Natural killer cell (primary cell): ENCODE measurements at regions not wholly inside any gene's neighbourhood (a gene's known extent, or its start where the extent isn't known, plus 50 kb on each side); places are given as distances from the start of the nearest gene placed in this dataset.

Experiments
- ATAC-seq, 3 donors: fragments of 150-1000 bp in 2 of 3; fragments of 200-7000 bp in 1 of 3; cut with Tn5 transposase; 1 replicate in 1 of 3; 2 replicates in 2 of 3; pipeline ENCODE4 v1.10.0; 2021; ENCODE audit warnings: mild to moderate bottlenecking in 2 of 3, moderate library complexity in 2 of 3
- DNase-seq, 2 donors: peaks; one replicate each; pipeline versions ENCODE4 v3.0.0 to v3.0.0-alpha.2; 2013 to 2021; ENCODE audit warnings: mixed read lengths in 1 of 2
- H3K27ac ChIP-seq: one replicate; pipeline ENCODE4 v1.5.1; 2013; ENCODE audit warnings: mild to moderate bottlenecking, low read length
- H3K27me3 ChIP-seq: one replicate; pipeline ENCODE4 v1.6.1; 2013; ENCODE audit warnings: low read length; ENCODE audit not compliant: control insufficient read depth, insufficient read depth
- H3K36me3 ChIP-seq: one replicate; pipeline ENCODE4 v1.6.1; 2013; ENCODE audit warnings: low read length; ENCODE audit not compliant: control insufficient read depth, insufficient read depth
- H3K4me1 ChIP-seq: one replicate; pipeline ENCODE4 v1.6.1; 2013; ENCODE audit warnings: low read length; ENCODE audit not compliant: control insufficient read depth, insufficient read depth
- H3K4me3 ChIP-seq: one replicate; pipeline ENCODE4 v1.5.1; 2013; ENCODE audit warnings: low read length
- H3K9me3 ChIP-seq: one replicate; pipeline ENCODE4 v1.6.1; 2013; ENCODE audit warnings: low read length; ENCODE audit not compliant: control insufficient read depth, insufficient read depth
- H3K27ac Mint-ChIP-seq, 2 donors: one replicate each; pipeline ENCODE4 v1.8.0; 2022; ENCODE audit warnings: mild to moderate bottlenecking in 2 of 2, mixed read lengths in 2 of 2, moderate library complexity in 1 of 2
- H3K27me3 Mint-ChIP-seq, 2 donors: one replicate each; pipeline ENCODE4 v1.8.0; 2022; ENCODE audit warnings: low read depth in 2 of 2, mixed read lengths in 2 of 2
- H3K36me3 Mint-ChIP-seq: one replicate; pipeline ENCODE4 v1.8.0; 2022; ENCODE audit warnings: mixed read lengths
- H3K4me1 Mint-ChIP-seq, 2 donors: one replicate each; pipeline ENCODE4 v1.8.0; 2022; ENCODE audit warnings: mixed read lengths in 2 of 2
- H3K4me3 Mint-ChIP-seq: one replicate; pipeline ENCODE4 v1.8.0; 2022; ENCODE audit warnings: mild to moderate bottlenecking, moderate library complexity, mixed read lengths
- H3K9me3 Mint-ChIP-seq, 2 donors: one replicate each; pipeline ENCODE4 v1.8.0; 2022; ENCODE audit warnings: mixed read lengths in 2 of 2
- CTCF ChIP-seq: fragments of 200-600 bp; IDR thresholded peaks from one replicate; pipeline ENCODE4 v1.8.0; 2022; ENCODE audit warnings: antibody characterized with exemption
- WGBS: methylation state at CpG from one replicate; pipeline ENCODE4 v1.1.7; 2013; ENCODE audit warnings: missing lambda C conversion rate; ENCODE audit not compliant: insufficient coverage; 5-methylcytosine and 5-hydroxymethylcytosine counted together
- intact Hi-C: fragments of 100-400 bp; cut with micrococcal nuclease; formaldehyde crosslinking; loops from one replicate; pipeline ENCODE4 v1.14.2; 2022

- peaks cover 12 to 23% of the 10 kb centered on the region in 2 donors for H3K27me3 Mint-ChIP-seq
- intact Hi-C loops, result no loop called here
- ATAC-seq (no peak), DNase-seq (no peak)
- no peak overlapping the region for H3K4me3 ChIP-seq
- TF ChIP-seq CTCF, result no peak
- H3K27ac ChIP-seq, result no peak overlapping the region
- H3K27ac Mint-ChIP-seq, result no peak overlapping the region
- no peaks in the 10 kb centered on the region for H3K36me3 Mint-ChIP-seq
- no peaks in the 10 kb centered on the region for H3K4me1 Mint-ChIP-seq
- H3K9me3 ChIP-seq, result no peaks in the 10 kb centered on the region
- 89% methylated on average over 4 of the region's 4 CpGs for WGBS
- H3K27me3 ChIP-seq, result no peaks in the 10 kb centered on the region
- no peaks in the 10 kb centered on the region for H3K4me1 ChIP-seq
- no peaks in the 10 kb centered on the region for H3K9me3 Mint-ChIP-seq
- no peak overlapping the region for H3K4me3 Mint-ChIP-seq
- H3K36me3 ChIP-seq, result no peaks in the 10 kb centered on the region
These were observed 74.0 kb downstream of the CMPK2 start for GRCh38 chr2:6791682-6792081.

- intact Hi-C loops, result no loop called here
- no peak for ATAC-seq
- WGBS, result 94% methylated on average over 5 of the region's 5 CpGs
- TF ChIP-seq CTCF, result no peak
- Mint-ChIP-seq H3K27me3 (peaks cover 12 to 23% of the 10 kb centered on the region in 2 donors), H3K4me1 (no peaks in the 10 kb centered on the region), H3K9me3 (no peaks in the 10 kb centered on the region), H3K27ac (no peak overlapping the region), H3K4me3 (no peak overlapping the region), H3K36me3 (no peaks in the 10 kb centered on the region)
- Histone ChIP-seq H3K36me3 (no peaks in the 10 kb centered on the region), H3K27ac (no peak overlapping the region), H3K4me3 (no peak overlapping the region), H3K9me3 (no peaks in the 10 kb centered on the region), H3K4me1 (no peaks in the 10 kb centered on the region), H3K27me3 (no peaks in the 10 kb centered on the region)
- DNase-seq, result no peak
These were observed 72.8 kb downstream of the CMPK2 start for GRCh38 chr2:6792883-6793282.

GRCh38 chr2:6793371-6793770 lies 72.3 kb downstream of the CMPK2 start:
- no peaks in the 10 kb centered on the region for H3K27me3 ChIP-seq
- Mint-ChIP-seq H3K36me3 (no peaks in the 10 kb centered on the region), H3K4me1 (no peaks in the 10 kb centered on the region), H3K4me3 (no peak overlapping the region), H3K27ac (no peak overlapping the region), H3K9me3 (no peaks in the 10 kb centered on the region), H3K27me3 (peaks cover 12 to 23% of the 10 kb centered on the region in 2 donors)
- no peak overlapping the region for H3K27ac ChIP-seq
- no peaks in the 10 kb centered on the region for H3K9me3 ChIP-seq
- H3K4me3 ChIP-seq, result no peak overlapping the region
- ATAC-seq (no peak), DNase-seq (no peak)
- no peaks in the 10 kb centered on the region for H3K4me1 ChIP-seq
- intact Hi-C loops, result no loop called here
- no peak for TF ChIP-seq CTCF
- no peaks in the 10 kb centered on the region for H3K36me3 ChIP-seq
- 89% methylated on average over 3 of the region's 3 CpGs for WGBS

- ATAC-seq (no peak), DNase-seq (no peak)
- no peaks in the 10 kb centered on the region for H3K4me1 Mint-ChIP-seq
- H3K9me3 Mint-ChIP-seq, result no peaks in the 10 kb centered on the region
- no peaks in the 10 kb centered on the region for H3K27me3 ChIP-seq
- H3K4me3 ChIP-seq, result no peak overlapping the region
- intact Hi-C loops, result no loop called here
- no peaks in the 10 kb centered on the region for H3K4me1 ChIP-seq
- no peak overlapping the region for H3K27ac ChIP-seq
- H3K36me3 Mint-ChIP-seq, result no peaks in the 10 kb centered on the region
- TF ChIP-seq CTCF, result no peak
- 84% methylated on average over 6 of the region's 6 CpGs for WGBS
- H3K27me3 Mint-ChIP-seq, result peaks cover 12 to 23% of the 10 kb centered on the region in 2 donors
- H3K4me3 Mint-ChIP-seq, result no peak overlapping the region
- H3K36me3 ChIP-seq, result no peaks in the 10 kb centered on the region
- no peak overlapping the region for H3K27ac Mint-ChIP-seq
- no peaks in the 10 kb centered on the region for H3K9me3 ChIP-seq
These were observed 71.8 kb downstream of the CMPK2 start for GRCh38 chr2:6793913-6794312.
